GM21737 (cell line): ENCODE measurements at regions not wholly inside any gene's neighbourhood (a gene's known extent, or its start where the extent isn't known, plus 50 kb on each side); places are given as distances from the start of the nearest gene placed in this dataset.

Source experiments
- ATAC-seq: cut with Tn5 transposase; IDR thresholded peaks from one replicate; pipeline ENCODE4 v1.9.1; 2021; ENCODE audit warnings: mild to moderate bottlenecking, moderate library complexity; ENCODE audit not compliant: unreplicated experiment

DNA sequence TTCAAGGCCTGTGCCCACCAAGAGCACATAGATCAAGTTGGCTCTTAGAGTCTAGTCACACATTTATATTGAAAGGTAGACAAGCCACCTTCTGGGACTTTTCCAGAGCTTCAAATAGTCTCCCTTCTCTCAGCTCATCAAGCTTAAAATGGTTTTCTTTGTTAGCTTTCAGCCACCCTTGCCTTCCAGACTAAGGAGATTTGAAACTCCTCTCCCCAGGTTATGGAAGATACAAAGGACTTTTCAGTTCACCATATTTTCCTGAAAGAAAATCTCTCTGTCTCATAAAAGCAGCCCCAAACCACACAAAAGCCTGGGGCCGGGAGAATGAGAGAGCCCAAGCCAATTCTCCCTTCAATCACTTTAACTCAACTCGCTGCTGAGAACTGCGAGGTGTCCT, 134.1 kb downstream of the ZC3H11B start:
- ATAC-seq: no peak

DNA sequence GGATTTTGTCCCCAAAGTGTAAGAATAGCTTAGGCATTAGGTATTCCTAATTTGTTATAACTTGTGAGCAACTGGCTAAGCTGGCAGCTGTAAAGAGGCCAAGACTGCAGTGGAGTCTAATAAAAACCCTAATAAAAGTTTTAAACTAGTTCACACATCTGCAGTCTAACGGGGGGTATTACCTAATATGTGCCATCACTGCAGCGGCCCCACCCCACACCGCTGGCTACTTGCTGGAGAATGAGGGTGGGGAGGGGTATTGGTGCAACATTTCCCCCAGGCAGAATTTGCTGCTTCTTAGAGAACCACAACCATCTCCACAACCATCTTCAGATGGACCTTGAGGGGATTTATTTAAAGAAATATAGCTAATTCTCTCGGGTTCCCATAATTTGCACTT, 135.0 kb downstream of the ZC3H11B start:
- ATAC-seq: no peak

DNA sequence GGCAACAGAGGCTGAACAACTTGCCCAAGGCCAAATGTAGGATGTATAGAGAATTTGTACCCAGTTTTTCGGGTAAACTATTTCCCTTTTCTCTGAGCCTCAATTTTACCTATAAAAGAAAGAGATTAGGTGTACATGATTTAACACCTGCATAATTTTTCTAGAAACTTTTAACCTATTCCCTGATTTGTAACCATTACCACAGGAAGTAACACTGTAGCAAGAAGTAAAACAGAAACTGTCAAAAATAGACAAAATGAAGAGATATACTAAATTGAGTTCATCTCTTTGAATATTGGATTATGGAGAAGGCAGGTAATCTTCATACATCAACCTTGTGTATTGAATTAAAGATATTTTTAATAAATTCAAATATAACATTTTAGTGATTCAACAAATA, 136.2 kb downstream of the ZC3H11B start:
- no peak for ATAC-seq

DNA sequence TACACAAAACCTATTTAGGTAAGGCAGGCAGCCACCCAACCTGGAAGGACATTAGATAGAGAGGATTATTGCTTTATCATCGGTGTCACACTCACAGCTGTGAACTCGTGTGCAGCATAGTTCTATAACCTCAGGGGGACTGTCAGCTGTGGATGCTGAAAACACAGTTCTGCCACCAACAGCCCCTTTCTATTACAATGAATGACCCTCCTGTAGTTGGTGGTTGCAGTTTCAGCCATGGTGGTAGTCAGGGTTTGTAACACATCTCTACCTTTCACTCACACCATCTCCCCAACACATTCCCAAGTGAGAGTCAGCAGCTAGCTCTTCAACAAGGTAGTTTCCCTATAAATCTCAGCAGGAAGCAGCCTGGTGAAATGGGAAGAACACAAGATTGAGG, 136.8 kb downstream of the ZC3H11B start:
- ATAC-seq: peak; percentile 74

DNA sequence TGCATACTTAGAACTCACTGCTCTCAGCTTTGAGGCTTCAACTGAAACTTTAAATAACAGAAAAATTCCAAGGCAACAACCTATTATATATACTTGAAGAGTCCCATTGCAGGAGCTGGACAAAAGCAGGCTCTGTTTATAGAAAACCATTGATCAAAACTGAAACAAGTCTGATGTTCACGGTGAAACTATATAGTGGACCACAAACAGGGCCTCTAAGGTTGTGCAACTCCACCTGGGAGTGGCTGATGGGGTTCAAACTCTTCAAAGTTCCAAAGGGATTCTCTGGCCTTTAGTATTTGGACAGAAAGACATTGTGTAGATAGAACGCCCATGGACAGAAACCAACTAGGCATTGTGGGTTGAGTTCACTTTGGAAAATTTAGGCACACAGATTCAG, 140.3 kb downstream of the ZC3H11B start:
- no peak for ATAC-seq

DNA sequence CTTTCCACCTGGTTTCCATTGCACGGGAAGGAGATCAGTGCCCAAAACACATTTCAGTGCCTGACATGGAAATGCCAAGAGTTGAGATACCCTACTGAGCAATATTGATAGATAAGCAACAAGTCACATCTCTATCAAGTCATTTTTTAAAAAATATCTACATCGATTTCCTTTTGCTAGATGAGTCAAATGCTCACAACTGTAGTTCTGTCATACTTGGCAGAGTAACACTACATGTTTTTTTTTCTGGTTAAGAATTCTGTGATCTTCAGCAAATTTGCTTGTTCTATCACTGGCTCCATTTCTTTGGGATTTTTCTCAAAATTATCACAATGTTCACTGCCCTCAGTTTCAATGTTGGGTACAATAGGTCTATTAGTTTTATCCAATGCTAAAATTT, 145.4 kb downstream of the ZC3H11B start:
- no peak for ATAC-seq

DNA sequence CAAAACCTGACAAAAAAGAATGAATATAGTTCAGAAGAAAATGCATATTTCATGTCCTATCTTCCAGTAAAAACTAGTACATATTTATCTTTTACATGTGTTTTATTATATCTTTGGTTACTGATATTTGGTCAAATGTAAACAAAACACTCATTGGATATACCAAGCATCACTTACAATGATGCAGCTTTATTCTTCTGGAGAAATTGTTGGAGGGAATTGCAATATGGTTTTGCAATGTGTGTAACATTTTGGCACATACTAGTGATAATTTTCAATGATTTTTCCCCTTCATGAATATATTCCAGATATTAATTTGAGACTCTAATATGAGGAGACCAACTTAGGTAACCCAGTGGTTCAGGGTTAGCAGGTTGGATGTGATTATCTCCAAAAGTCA, 146.1 kb downstream of the ZC3H11B start:
- no peak for ATAC-seq

DNA sequence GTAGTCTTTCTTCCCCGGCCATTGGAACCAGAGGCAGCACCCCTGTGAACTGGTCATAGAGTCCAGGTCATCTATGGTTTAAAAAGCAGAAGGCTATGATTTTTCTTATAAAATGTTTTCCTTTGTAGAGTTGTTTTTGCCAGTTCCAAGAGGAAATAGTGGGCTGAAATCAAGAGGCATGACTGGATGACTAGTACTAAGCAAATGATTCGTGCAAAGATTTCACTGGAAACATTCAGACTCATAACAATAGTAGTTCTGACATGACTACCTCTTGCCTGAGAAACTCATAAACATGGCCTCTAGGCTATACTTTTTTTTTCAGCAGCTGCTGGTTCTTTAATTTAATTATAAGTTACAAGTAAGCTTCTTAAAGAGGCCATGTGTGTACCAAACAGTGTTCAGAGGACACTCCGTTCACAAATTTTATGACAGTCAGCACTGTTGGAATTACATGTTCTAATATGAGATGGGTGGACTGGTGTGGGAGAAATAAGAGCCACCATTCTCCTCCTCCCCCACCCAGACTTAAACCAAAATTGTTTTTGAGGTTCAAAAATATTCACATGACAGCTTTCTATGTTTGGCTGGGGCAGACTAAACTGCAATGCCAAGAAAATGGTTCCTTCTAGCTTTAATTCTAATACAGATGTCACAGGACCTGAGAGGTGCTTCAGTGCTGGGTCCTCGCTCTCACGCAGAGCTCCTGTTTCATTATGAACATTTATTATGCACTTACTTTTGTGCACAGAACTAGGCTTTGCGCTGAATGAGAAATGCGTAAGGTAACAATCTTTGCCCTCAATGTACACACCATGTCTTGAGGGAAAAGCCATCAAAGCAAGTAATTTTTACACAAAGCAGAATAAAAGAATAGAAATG, 147.5 kb downstream of the ZC3H11B start:
- ATAC-seq: peak; percentile 42

DNA sequence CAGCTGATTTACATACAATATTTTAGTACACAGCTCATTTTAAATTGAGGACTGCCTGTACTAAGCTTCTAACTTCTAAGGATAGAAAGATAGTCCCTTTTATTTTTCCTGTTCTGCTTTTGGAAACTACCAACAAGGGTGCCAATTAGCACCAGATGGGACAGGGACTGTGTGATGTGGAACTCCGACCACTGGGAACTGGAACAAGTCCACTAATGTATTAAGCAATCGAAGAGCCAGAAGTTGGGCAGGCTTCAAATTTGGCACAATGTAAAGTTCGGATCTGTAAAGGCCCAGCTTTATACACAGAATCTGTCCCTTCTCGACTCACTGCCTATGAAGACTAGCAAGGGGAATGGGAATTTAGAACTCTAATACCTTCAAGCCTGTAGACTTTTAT, 149.3 kb downstream of the ZC3H11B start:
- ATAC-seq: no peak

DNA sequence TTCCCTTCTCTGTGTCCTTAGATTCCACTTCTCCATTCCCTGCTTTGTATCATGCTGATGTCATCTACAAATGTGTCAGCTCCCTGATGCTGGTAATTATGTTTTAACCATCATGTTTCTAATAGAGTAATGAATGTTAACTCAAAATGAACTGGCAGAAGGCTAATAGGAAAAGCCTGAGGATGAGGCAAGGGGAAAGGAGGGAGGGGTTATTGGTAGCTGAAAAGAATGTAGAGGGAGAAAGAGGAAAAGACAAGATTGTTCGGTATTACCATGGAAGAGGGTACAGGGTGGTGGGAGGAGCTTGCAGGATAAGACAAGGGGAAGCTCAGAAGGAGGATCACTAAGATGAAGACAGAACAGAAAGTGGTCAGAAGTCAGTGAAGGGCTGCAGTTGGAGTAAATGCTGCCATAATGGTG, 150.9 kb downstream of the ZC3H11B start:
- no peak for ATAC-seq

DNA sequence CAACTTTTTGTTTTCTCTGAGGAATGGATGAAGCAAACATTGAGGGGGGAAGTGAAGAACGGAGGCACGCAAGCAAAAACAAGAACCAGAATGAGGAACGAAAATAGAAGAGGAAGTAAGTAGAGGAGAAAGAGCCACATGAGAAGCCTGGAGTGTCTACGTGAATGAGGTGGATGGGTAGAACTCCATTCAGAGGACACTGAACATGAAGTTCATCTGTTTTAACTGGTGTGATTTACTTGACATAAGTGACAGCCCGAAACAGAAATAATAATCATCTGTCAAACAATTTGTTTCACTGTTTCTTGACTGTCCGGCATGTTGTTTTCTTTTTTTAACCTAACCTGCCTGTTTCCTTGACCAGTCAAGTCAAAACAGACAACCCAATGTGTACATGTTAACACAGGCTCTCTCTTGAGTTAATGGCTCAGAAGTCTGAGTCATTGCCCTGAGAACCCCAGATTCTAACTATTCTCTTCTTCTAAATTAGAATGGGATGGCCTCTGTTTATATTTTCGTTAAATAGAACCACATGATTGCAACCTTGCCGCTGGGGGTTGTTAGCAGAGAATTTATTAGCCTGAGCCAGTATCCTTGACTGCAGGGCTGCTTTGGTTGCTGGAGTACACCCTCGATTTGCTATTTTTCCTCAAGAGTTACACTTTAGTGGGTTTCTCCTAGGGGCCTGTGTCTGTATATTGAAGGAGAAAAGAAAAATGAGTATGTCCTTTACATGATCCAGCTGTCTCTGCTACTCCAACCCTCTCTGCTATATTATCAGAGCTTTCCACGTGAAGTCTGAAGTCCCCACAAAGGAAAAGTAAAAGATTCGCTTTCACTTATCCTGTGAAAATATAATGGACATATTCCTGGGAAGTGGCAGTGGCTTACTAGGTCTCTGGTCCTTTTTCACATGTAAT, 151.7 kb downstream of the ZC3H11B start:
- peak; percentile 86 for ATAC-seq

DNA sequence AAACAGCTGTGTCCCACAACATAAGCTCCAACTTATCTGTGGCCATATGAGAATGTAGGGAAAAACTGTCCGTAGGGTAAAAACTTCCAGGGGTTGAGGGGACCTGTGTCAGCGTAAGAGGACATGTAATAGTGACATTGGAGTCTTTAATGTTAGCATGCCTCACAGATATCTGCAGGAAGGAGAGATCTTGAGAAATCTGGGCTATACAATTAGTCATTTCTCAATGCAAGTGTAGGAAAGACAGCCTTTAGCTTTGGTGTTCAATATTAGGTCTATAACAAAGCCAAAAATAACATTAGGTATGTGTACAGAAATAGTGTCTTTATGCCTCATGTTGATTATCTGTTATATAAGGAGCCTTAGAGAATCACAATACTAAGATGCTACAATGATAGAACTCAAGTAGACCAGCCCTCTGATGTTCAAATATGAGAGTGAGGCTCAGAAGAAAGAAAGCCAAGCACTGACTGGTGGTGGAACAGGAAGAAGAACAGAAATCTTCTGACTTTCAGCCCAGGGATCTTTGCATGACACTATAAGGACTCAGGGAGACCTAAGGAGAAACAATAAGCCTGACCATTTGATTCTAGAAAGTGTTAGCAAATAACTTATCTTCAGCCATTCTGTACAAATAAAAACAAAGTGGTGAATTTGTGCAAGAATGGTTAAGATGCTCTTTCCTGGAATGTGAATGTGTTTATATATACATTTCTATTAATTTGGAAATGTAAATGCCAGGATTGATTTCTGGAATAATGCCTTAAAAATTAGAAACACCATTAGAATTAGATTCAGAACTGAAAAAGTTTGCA, 152.6 kb downstream of the ZC3H11B start:
- peak; percentile 30 for ATAC-seq

DNA sequence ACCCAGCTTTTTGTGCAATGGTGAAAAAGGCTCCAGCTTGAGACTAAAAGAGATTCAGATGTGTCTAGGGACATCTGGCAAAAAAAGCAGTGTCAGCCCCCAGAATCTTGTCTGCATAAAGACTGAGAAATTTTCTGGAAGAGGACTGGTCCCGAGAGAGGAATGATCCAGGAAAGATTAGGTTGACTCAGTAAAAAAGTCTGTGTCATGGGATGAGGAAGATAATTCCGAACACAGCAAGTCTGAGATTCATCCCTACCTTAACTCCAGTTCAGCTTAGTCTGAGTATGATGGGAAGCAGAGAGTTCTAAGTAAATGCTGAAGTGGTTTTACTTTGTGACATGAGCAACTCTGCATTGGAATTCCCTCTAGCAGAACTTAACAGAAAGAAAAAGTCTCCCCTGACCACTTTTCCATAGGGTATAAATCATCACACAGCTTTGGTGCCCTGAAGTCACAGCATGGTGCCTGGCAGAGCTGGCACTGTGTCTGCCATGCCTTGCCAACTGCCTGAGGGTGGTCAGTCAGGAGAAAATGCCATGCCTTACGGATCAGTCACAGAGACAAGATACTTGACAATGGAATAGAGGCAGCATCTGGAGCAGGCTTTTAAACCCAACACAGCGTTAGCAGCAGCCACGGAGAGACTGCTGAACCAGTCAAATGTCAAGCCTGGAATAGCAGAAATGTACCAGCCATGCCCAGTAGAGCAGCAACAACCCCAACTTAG, 153.4 kb downstream of the ZC3H11B start:
- ATAC-seq: no peak

DNA sequence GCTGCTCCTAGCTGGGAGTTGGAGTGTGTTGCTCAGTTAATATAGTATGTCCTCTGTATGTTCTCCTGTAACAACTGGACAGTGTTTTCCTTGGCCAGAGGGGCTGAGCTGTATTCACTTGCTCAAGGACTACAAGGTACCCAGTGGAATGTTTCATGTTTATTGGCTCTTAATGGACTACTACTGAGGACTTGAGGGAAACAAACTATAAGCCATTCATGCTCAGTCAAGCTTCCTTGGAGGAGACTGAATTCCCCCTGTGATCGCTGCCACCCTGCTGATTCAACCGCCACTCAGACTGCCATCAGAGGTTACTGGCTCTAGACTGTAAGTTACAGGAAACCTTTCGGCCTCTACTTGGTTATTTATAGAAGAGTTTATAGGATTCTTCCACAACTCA, 166.6 kb downstream of the ZC3H11B start:
- ATAC-seq: no peak

DNA sequence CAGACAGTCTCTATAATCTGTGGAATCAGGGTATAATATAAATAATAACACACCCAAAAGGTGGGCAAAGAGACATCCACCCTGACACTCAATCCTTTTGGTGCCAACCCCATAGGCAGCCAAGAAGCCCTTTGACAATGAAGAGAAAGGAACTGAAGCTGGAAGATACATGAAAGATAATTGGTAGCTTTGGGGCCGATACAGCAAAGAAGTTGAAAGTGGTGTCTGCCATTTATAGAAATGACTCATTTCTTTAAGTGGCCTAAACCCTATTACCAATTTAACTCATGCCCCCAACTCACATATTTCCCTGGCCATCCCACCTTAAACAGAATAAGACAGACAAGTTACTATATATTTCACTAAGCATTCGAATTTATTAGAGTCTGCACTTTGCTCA, 167.0 kb downstream of the ZC3H11B start:
- no peak for ATAC-seq

DNA sequence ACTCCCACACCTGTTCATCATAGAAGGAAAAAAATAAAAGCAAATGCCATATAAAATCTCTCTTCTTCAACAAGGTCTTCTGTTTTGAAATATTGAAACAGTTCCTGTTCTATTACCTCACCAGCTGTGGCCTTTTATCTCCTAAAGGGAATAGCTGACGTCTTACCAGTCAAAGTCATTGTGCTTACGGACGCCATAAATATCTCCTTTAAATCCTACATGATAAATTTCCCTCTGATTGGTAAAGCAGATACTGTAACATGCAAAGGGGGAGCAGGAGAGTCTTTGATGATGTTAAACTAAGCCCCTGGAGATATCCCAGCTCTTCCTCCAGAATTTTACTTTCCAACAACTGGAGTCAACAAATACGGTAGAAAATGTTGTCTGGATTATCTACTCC, 168.4 kb downstream of the ZC3H11B start:
- no peak for ATAC-seq

DNA sequence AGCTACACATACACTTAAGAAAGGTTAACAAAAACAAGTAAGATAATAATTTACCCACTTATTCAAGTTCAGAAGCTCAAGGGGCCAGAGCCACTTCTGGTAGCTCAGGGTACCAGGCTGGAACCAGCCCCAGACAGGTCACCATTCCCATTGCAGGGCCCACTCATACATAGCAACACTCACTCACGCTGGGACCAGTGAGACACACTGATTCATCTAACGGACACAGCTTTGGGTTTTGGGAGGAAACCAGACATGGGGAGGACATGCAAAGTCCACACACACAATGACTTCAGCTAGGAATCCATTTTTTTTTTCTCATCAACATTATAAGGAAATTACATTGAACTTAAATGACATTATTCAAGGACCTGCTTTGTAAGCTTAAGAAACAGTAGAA, 169.1 kb downstream of the ZC3H11B start:
- no peak for ATAC-seq

DNA sequence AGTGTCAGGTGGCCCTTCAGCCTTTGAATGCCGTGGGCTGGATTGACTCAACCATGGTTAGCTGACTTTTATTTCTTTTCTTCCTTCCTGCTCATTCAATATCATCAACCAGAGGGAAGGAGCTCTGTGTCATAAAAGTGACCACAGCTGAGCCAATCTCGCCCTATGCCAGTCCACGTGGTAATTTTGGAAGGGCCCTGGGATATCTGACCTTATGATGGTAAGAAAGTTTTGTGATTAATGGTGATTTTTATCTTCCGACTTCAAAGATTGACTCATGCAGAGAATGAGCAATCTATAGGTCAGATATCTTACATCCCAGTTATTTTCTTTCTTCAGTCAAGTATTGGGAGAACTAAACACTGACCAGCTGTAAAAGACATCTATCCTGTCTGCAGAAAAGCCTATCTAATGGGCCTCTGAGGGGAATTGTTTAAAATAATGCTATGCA, 170.3 kb downstream of the ZC3H11B start:
- no peak for ATAC-seq

DNA sequence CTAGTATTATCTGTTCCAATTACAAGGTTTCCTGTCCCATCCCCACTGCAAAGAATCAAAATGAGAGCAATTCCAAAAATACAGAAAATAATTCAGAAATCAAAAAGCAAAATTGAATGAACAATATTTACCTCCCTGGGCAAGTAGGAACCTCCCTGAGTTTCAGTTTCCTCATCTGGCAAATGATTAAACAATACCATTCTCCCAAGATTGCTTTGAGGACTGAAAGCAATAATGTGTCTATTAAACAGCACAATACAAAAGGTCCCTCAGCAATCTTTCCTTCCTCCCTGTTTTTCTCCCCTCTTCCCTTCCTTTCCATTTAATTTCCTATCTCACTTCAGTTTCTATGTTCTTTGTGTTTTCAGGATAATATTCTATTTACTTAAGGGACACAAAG, 171.0 kb downstream of the ZC3H11B start:
- no peak for ATAC-seq

DNA sequence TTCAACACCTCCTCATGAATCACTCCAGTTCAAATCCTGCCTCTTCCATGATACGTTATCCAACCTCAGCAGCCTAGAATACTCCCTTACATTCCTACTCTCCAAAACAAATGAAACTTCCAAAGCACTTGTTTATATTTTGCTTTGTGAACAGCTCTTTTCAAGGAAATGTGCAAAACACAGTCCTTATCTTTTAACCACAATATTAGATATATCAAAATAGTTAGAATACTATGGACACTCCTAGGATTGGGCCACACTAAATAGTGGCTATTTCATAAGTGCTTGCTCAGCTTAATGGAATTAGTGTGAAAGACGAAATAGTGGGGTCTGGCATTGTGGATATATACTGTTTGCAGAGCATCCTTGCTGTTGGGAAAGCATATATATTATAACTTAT, 173.5 kb downstream of the ZC3H11B start:
- no peak for ATAC-seq
